NCI-H1436 (cell line): ENCODE measurements at regions not wholly inside any gene's neighbourhood (a gene's known extent, or its start where the extent isn't known, plus 50 kb on each side); places are given as distances from the start of the nearest gene placed in this dataset.

Source experiments
- DNase-seq: peaks from one replicate; lab custom pipeline; 2025; lab: John Stamatoyannopoulos, UW

- no peak for DNase-seq
These were observed 475.9 kb downstream of the SQOR start for GRCh38 chr15:46110755-46111154.

DNA sequence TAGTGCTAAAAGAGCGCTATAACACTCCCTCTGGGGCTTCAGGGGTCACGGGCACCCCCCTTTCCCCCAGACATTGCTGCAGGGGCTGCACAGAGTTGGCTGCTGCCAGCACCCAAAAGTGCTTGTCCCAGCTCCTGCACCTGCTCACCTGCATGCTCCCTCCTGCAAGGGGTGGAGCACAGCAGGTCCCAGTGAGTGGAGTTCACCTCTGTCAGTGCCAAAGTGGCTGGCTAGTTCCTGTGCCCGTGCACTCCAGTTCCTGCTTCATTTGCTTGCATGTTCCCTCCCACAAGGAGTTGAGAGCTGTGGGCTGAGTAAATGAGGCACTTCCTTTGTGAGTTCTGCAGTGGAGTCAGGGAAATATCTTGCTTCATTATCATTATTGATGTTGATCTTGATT lies 476.9 kb downstream of the SQOR start:
- DNase-seq: no peak

DNA sequence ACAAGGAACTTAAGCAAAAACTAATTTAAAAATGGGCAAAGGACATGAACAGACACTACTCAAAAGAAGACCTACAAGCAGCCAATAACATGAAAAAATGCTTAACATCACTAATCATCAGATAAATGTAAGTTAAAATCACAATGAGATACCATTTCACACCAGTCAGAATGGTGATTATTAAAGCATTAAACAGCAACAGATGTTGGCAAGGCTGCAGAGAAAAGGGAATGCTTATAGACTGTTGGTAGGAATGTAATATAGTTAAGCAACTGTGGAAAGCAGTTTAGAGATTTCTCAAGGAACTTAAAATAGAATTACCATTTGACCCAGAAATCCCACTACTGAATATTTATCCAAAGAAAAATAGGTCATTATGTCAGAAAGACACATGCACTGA lies 482.2 kb downstream of the SQOR start:
- DNase-seq: no peak

GRCh38 chr15:46120713-46121112 lies 485.9 kb downstream of the SQOR start:
- DNase-seq: no peak

GRCh38 chr15:46121441-46121840 lies 486.6 kb downstream of the SQOR start:
- DNase-seq: no peak

DNA sequence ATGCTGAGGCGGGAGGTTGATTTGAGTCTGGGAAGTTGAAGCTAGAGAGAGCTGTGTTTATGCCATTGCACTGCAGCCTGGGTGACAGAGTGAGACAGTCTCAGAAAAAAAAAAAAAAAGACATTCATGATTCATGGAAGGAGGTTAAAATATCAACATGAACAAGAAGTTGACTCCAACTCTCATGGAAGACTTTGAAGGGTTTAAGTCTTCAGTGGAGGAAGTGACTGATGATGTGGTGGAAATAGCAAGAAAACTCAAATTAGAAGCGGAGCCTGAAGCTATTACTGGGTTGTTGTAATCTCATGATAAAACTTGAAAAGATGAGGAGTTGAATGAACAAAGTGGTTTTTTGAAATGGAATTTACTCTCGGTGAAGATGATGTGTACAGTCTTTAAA lies 491.8 kb downstream of the SQOR start:
- no peak for DNase-seq

- no peak for DNase-seq
These were observed 492.6 kb downstream of the SQOR start for GRCh38 chr15:46127361-46127874.

DNA sequence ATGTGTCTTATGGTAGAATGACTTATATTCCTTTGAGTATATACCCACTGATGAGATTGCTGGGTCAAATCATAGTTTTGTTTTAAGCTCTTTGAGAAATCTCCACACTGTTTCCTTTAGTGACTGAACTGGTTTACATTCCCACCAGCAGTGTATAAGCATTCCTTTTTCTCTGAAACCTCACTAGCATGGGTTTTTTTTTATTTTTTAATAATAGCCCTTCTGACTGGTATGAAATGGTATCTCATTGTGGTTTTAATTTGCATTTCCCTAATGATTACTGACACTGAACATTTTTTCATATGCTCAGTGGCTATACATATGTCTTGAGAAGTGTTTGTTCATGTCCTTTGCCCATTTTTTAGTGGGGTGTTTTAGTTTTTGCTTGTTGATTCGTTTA lies 494.3 kb downstream of the SQOR start:
- no peak for DNase-seq

DNA sequence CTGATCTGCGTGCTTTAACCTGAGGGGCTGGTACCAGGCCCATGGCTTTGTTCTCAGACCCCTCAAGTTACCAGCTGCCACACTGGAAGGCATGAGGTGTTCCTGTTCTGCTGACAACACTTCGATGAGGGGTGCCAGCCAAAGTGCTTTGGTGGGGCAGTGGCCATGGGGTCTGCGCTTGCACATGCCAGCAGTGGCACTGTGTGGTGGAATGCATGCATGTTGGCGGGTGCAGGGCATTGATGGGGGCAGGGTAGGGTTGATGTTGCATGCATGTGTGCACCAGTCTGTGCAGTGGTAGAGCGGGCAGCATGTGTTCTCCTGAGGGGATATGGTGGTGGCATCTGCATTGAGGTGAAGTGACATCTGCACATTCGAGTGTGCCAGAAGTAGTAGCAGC lies 497.0 kb downstream of the SQOR start:
- no peak for DNase-seq

- no peak for DNase-seq
These were observed 502.6 kb downstream of the SQOR start for GRCh38 chr15:46137443-46137842.

DNA sequence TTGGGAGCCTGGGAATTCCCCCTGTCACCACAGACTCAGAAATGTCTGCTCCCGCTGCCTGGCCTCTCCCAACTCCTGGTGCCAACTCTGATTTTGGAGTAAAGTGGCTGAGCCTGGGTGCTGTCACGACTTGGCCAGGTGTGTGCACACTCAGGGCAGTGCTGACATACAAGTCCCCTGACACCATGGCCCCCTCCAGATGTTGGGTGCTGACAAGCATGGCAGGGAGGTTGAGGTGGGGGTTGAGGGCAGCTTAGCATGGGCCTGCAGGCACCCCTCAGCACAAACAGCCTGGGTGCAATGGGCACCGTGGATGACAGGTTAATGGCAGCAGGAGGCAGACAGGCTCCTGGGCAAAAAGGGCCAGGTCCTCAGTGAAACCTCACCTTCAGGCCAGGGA lies 511.2 kb downstream of the SQOR start:
- no peak for DNase-seq

- no peak for DNase-seq
These were observed 512.1 kb downstream of the SQOR start for GRCh38 chr15:46146915-46147314.

- DNase-seq: no peak
These were observed 517.0 kb downstream of the SQOR start for GRCh38 chr15:46151786-46152185.

DNA sequence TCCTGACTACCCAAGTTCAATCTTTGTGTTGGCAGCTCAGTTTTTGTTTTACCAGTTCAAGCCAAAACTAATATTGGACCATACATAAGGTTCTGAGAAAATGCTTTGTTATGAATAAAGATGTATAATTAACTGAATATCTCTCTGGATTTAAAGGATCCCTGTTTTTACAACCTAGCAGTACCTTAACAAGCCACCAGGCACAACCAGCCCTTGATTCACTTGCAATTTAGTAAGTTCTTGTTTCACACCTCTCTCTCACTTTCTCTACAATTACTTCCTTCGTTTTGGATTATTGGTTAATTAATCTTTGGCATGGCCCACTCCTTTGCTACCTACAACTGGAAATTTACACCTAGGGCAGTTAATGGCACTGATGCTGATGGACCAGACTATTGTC lies 531.9 kb downstream of the SQOR start:
- DNase-seq: no peak

DNA sequence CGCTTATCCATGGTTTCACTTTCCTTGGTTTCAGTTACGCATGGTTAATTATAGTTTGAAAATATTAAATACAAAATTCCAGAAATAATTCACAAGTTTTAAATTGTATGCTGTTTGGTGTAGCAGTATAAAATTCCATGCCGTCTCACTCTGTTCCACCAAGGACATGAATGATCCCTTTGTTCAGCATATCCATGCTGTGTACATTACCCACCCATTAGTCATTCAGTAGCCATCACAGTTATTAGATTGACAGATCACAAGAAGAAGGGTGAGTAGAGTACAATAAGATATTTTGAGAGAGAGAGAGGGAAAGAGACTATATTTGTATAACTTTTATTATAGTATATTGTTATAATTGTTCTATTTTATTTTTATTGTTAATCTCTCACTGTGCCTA lies 535.5 kb downstream of the SQOR start:
- no peak for DNase-seq

- no peak for DNase-seq
These were observed 539.3 kb downstream of the SQOR start for GRCh38 chr15:46174122-46174521.

DNA sequence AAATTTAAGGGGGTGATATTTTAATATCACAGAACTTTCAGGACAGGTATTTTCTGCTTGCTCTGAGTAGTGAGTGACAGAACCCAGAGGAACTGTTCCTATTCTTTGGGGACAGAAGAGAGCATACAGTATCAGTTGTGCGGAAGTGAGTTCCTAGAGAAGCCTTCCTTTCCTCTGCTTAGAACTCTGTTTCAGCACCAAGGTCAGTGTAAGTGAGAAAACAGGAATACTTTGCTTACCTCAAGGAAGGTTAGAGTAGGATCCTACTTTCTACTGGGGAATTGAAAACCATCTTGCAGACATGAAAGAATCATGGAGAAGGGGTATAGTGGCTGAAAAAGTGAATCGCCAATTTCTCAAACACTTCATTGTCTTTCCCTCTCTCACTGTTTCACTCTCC lies 542.4 kb downstream of the SQOR start:
- no peak for DNase-seq

- no peak for DNase-seq
These were observed 543.3 kb downstream of the SQOR start for GRCh38 chr15:46178138-46178537.

GRCh38 chr15:46207341-46207740 lies 572.5 kb downstream of the SQOR start:
- no peak for DNase-seq

DNA sequence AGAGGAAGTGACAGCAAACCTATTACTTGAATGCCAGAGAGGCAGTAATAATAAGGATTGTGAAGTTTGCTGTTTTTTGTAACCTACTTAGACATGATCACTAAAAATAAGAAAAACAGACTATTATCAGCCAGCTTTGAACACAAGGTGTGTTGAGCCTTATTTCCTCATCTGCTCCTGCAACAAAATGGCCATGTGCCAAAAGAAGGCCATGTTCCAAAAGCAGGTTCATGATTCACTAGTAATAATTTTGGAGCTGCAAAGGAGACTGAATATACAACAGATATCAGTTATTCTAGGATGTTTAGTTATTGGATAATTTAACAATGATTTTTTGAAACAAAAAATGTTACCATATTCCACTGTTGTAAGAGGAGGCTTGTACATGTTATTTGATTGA lies 578.7 kb downstream of the SQOR start:
- DNase-seq: no peak

GRCh38 chr15:46222826-46223225 lies 588.0 kb downstream of the SQOR start:
- no peak for DNase-seq

- DNase-seq: no peak
These were observed 594.4 kb downstream of the SQOR start for GRCh38 chr15:46229263-46229662.

GRCh38 chr15:46231786-46232185 lies 597.0 kb downstream of the SQOR start:
- no peak for DNase-seq

DNA sequence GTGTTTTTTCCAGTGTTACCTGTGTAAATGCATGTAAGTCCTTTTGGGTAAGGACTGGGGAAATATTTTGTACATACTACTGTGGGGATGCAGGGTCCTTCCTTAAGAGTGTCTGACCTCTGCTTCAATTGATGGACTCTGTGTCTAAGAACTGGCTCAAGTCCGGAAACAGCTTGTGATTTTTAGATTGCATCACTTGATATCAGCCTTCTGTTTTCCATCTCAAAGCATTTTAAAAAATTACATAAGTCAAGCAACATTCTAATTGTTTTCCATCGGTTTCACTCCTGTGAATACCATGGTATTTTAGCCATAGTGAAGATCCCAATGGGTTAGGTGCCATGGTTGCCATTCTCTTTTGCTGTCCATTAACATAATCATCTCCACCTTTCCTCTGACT lies 597.6 kb downstream of the SQOR start:
- DNase-seq: no peak

DNA sequence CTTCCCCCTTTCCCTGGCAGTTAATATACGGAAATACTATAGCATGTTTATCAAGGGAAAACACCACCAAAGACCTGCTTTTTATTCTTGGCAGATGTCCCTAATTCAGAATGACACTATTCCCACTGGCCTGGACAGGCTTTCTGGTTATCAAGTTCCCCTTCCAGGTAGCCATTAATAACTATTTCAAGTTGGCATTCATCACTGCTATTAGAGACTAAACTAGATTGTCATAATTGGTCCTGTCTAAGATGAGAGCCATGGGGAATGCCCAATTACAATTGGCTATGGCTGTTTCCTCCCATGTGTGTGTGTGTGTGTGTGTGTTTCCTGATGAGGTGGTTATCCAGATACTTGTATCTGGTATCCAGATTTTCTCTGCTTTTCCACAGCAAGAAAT lies 608.1 kb downstream of the SQOR start:
- DNase-seq: no peak
